ENCODE measurements at regions not wholly inside any gene's neighbourhood (a gene's known extent, or its start where the extent isn't known, plus 50 kb on each side); places are given as distances from the start of the nearest gene placed in this dataset.
A peak's percentile ranks its signal among the peaks of the same experiment; 100 is the strongest.

DNA sequence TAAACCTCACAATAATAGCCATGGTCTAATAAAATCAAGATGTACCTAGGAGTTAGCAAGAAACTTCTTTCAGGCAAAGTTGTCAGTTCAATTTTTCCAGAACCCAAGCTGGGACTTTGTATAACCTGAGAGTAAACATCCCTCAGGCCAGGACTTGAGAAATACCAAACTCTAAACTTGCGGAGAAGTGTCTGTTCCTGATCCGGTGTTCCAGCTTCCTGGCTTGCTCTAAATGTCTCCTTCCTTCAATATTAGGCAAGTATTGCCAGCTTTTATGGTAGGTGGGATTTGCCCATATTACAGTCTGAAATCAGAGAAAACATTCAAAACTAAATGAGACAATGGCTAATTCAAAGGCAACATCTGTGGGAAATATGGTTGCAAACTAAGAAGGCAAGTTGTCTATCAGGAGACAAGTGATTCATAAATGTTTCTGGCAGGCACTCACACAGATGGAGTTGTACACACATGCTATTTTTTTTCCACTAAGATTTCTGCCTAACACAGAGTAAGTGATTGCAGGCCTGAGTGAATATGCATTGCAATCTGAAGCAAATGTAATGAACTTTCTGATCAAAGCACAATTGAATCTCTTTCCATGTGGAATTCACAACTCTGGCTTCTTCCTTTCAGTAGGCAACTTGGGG is 88.3 kb upstream of the COL8A1 start:
- Histone ChIP-seq H3K9me3 (no peaks in the 10 kb centered on the region), H3K36me3 (no peaks in the 10 kb centered on the region), H3K27ac (no peak overlapping the region), H3K27me3 (no peaks in the 10 kb centered on the region), H3K4me1 (no peaks in the 10 kb centered on the region), H3K4me3 (no peak overlapping the region)
- intact Hi-C loops (cut with DNase I): no loop called here
- TF ChIP-seq POLR2AphosphoS5 (IDR thresholded peaks at IDR 0.05; ENCODE audit: insufficient read depth in 1 of 2, low read depth in 1 of 2) (no peak), POLR2A (IDR thresholded peaks at IDR 0.05) (no peak)
- TF ChIP-seq, protein P1, sequence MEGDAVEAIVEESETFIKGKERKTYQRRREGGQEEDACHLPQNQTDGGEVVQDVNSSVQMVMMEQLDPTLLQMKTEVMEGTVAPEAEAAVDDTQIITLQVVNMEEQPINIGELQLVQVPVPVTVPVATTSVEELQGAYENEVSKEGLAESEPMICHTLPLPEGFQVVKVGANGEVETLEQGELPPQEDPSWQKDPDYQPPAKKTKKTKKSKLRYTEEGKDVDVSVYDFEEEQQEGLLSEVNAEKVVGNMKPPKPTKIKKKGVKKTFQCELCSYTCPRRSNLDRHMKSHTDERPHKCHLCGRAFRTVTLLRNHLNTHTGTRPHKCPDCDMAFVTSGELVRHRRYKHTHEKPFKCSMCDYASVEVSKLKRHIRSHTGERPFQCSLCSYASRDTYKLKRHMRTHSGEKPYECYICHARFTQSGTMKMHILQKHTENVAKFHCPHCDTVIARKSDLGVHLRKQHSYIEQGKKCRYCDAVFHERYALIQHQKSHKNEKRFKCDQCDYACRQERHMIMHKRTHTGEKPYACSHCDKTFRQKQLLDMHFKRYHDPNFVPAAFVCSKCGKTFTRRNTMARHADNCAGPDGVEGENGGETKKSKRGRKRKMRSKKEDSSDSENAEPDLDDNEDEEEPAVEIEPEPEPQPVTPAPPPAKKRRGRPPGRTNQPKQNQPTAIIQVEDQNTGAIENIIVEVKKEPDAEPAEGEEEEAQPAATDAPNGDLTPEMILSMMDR (IDR thresholded peaks at IDR 0.05): no peak
- DNase-seq (ENCODE audit: extremely low spot score in 2 of 2): no peak

DNA sequence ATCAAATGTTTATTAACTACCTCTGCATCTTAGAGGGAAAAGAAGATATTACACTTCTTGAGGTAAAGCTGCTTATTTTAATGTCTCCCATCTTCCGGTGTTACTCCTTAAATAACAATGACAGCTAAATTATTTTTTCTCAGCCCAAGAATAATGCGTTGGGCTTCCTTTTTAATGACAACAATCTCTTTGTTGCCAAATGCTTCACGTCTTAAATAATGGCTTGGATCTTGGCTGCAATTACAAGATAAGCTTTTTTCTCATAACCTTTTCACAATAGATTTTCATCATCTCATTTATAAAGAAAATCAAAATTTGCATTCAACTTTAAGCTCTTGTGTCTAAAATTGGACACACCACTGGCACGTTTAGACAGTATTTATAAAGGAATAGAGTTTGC is 89.2 kb upstream of the COL8A1 start:
- Histone ChIP-seq H3K4me3 (no peak overlapping the region), H3K27me3 (no peaks in the 10 kb centered on the region), H3K27ac (no peak overlapping the region), H3K4me1 (no peaks in the 10 kb centered on the region), H3K36me3 (no peaks in the 10 kb centered on the region), H3K9me3 (no peaks in the 10 kb centered on the region)
- intact Hi-C loops (cut with DNase I): no loop called here
- no peak for DNase-seq (ENCODE audit: extremely low spot score in 2 of 2)
- TF ChIP-seq, protein P1 (IDR thresholded peaks at IDR 0.05): no peak
- TF ChIP-seq POLR2AphosphoS5 (IDR thresholded peaks at IDR 0.05; ENCODE audit: insufficient read depth in 1 of 2, low read depth in 1 of 2) (no peak), POLR2A (IDR thresholded peaks at IDR 0.05) (no peak)

DNA sequence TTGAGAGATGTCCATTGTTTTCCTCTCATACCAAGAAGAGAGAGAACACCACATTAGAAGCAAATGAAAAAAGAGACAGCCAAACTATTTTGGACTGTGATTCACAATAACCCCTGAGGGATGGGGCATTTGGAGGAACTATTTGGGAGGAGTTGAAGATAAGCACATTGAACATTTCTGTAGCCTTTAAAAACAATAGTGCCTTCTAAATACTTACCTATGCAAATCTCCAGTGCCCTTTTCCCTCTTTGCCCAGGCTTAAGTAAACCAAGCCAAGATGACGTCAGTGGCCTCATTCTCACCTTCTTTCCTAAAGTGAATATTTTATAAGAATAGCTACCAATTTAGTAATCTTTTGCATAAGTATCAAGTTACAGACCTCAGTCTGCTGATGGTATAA is 89.7 kb upstream of the COL8A1 start:
- no peak overlapping the region for H3K27ac ChIP-seq
- TF ChIP-seq POLR2AphosphoS5 (IDR thresholded peaks at IDR 0.05; ENCODE audit: insufficient read depth in 1 of 2, low read depth in 1 of 2) (no peak), POLR2A (IDR thresholded peaks at IDR 0.05) (no peak)
- TF ChIP-seq, protein P1 (IDR thresholded peaks at IDR 0.05): no peak
- no peaks in the 10 kb centered on the region for H3K4me1 ChIP-seq
- H3K27me3 ChIP-seq: no peaks in the 10 kb centered on the region
- intact Hi-C loops (cut with DNase I): no loop called here
- no peak overlapping the region for H3K4me3 ChIP-seq
- no peak for DNase-seq (ENCODE audit: extremely low spot score in 2 of 2)
- no peaks in the 10 kb centered on the region for H3K36me3 ChIP-seq
- H3K9me3 ChIP-seq: no peaks in the 10 kb centered on the region

DNA sequence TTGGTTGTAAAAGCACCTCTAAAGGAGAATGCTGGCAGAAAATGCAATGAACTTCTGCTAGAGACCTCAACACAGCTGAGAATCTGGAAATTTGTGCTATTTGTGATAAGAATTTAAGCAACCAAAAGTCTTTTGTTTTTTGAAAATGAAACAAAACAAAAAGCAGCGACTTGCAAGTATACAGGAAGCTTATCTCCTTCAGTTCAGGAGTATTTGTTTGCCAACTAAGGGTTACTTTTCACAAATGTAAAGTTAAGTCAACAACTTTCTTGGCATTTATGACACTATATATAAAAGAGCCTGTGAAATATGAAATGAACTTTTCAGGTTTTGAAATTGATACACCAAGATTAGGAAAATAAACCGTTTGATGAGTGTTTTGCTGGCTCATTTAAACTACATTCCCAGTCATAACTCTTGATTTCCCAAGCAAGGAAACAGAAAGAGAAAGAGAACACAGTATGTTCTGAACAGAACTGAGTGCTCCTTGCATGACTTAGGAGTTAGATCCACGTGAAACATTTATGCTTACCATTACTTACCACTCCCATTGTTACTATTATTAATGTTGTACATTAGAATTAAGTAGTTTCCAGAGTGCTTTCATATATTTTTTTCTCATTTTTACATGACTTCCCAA is 92.3 kb upstream of the COL8A1 start:
- intact Hi-C loops (cut with DNase I): no loop called here
- no peaks in the 10 kb centered on the region for H3K27me3 ChIP-seq
- no peaks in the 10 kb centered on the region for H3K36me3 ChIP-seq
- no peak for DNase-seq (ENCODE audit: extremely low spot score in 2 of 2)
- TF ChIP-seq, protein P1 (IDR thresholded peaks at IDR 0.05): no peak
- no peak for TF ChIP-seq POLR2AphosphoS5 (IDR thresholded peaks at IDR 0.05; ENCODE audit: insufficient read depth in 1 of 2, low read depth in 1 of 2)
- no peak for TF ChIP-seq POLR2A (IDR thresholded peaks at IDR 0.05)
- no peaks in the 10 kb centered on the region for H3K9me3 ChIP-seq
- H3K27ac ChIP-seq: peak overlapping the region; percentile 4
- no peaks in the 10 kb centered on the region for H3K4me1 ChIP-seq
- peak overlapping the region in 1 of 2 donors; percentile 4 for H3K4me3 ChIP-seq

DNA sequence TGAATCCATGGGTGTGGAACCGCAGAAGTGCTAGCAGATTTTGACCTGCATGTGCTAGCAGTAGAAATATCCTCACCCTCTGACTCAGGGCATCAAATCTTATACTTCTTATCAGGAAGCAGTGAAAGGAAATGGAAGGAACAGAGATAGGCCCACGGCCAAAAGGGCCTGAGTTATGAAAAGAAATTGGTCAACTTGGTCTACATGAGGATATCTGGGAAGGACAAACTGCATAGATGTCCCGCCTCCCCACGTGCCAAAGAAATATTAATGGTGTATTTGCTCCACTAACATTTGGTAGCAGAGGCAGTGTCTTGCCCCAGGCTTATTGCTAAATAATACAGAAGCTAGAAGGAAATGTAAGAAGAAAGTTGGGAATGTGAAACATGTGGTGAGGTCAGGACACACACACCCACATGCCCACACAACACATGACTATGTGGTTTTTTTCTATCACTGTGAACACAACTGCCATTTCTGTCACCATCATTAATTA is 93.6 kb upstream of the COL8A1 start:
- no peaks in the 10 kb centered on the region for H3K9me3 ChIP-seq
- no peak for DNase-seq (ENCODE audit: extremely low spot score in 2 of 2)
- intact Hi-C loops (cut with DNase I): no loop called here
- no peak overlapping the region for H3K4me3 ChIP-seq
- H3K36me3 ChIP-seq: no peaks in the 10 kb centered on the region
- no peaks in the 10 kb centered on the region for H3K27me3 ChIP-seq
- no peak overlapping the region for H3K27ac ChIP-seq
- TF ChIP-seq POLR2A (IDR thresholded peaks at IDR 0.05): no peak
- TF ChIP-seq POLR2AphosphoS5 (IDR thresholded peaks at IDR 0.05; ENCODE audit: insufficient read depth in 1 of 2, low read depth in 1 of 2): no peak
- TF ChIP-seq, protein P1 (IDR thresholded peaks at IDR 0.05): no peak
- no peaks in the 10 kb centered on the region for H3K4me1 ChIP-seq
